ENCODE measurements at regions not wholly inside any gene's neighbourhood (a gene's known extent, or its start where the extent isn't known, plus 50 kb on each side); places are given as distances from the start of the nearest gene placed in this dataset.

- TF ChIP-seq EZH2 (IDR thresholded peaks at IDR 0.05) (no peak), POLR2AphosphoS5 (IDR thresholded peaks at IDR 0.05; ENCODE audit: borderline replicate concordance, low read depth, low read length) (no peak), FOXP2 (optimal IDR thresholded peaks at IDR 0.05; ENCODE audit: control extremely low read depth, extremely low read length, insufficient read depth) (no peak)
Observed at GRCh38 chr18:55838319-55838718, 250.3 kb upstream of the TCF4 start.

All from SK-N-MC (cell line).